KMS-11 (cell line): ENCODE measurements at regions not wholly inside any gene's neighbourhood (a gene's known extent, or its start where the extent isn't known, plus 50 kb on each side); places are given as distances from the start of the nearest gene placed in this dataset.

Experiments used
- H2AFZ ChIP-seq: fragments of 200-600 bp; sonication (generic); 2 replicates; pipeline ENCODE4 v1.6.1; 2016; ENCODE audit warnings: antibody characterized with exemption, mixed run types, low read depth
- H3K27ac ChIP-seq: fragments of 200-600 bp; sonication (generic); 2 replicates; pipeline ENCODE4 v1.6.1; 2016; ENCODE audit warnings: mild to moderate bottlenecking, mixed run types
- H3K27me3 ChIP-seq: fragments of 200-600 bp; sonication (generic); 2 replicates; pipeline ENCODE4 v1.6.1; 2017; ENCODE audit warnings: mild to moderate bottlenecking, low read depth, mixed run types, moderate library complexity; ENCODE audit not compliant: insufficient read depth
- H3K36me3 ChIP-seq: fragments of 200-600 bp; sonication (generic); 2 replicates; pipeline ENCODE4 v1.6.1; 2017; ENCODE audit warnings: mild to moderate bottlenecking, mixed run types; ENCODE audit not compliant: insufficient read depth
- H3K4me1 ChIP-seq: fragments of 200-600 bp; sonication (generic); 2 replicates; pipeline ENCODE4 v1.6.1; 2016; ENCODE audit warnings: mild to moderate bottlenecking, low read depth, mixed run types; ENCODE audit not compliant: poor library complexity, severe bottlenecking
- H3K4me2 ChIP-seq: fragments of 200-600 bp; sonication (generic); 2 replicates; pipeline ENCODE4 v1.7.0; 2016; ENCODE audit warnings: mild to moderate bottlenecking, mixed run types
- H3K4me3 ChIP-seq: fragments of 200-600 bp; sonication (generic); IDR thresholded peaks from 2 replicates; pipeline ENCODE4 v1.6.1; 2017; ENCODE audit warnings: low read depth, low read length, mixed read lengths; ENCODE audit not compliant: insufficient read depth
- H3K79me2 ChIP-seq: fragments of 200-600 bp; sonication (generic); 2 replicates; pipeline ENCODE4 v1.6.1; 2016; ENCODE audit warnings: low read depth, mixed run types; ENCODE audit not compliant: insufficient read depth
- H3K9ac ChIP-seq: fragments of 200-600 bp; sonication (generic); 2 replicates; pipeline ENCODE4 v1.6.1; 2016; ENCODE audit warnings: mild to moderate bottlenecking, mixed run types
- H4K20me1 ChIP-seq: fragments of 200-600 bp; sonication (generic); 2 replicates; pipeline ENCODE4 v1.6.1; 2016; ENCODE audit warnings: mild to moderate bottlenecking, mixed run types; ENCODE audit not compliant: insufficient read depth
- TF ChIP-seq, protein P1 (sequence below): fragments of 200-600 bp; sonication (generic); conservative IDR thresholded peaks from 2 replicates; pipeline ENCODE4 v1.6.1; 2017; ENCODE audit warnings: low read depth, mild to moderate bottlenecking, antibody characterized with exemption, low read length, moderate library complexity, mixed read lengths

DNA sequence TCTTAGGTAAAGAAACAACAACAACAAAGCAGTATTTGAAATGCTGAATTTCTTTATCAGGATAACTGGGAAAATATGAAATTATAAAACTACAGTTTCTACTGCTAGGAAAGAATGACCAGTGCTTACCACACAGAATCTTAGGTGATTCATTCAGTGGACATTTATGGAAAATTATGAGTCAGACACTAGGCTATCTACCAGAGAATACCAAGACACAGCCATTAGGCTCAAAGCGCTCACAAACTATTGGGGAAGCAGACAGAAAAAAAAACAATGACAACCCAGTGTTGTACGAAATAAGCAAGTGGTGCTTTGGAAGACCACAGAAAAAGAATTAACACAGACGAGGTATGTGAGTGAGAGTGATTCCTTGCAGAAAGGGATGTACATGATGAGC, 1019.5 kb downstream of the PCDH9 start:
- Histone ChIP-seq H3K9ac (no peak overlapping the region), H3K27me3 (no peaks in the 10 kb centered on the region), H4K20me1 (no peaks in the 10 kb centered on the region), H3K4me1 (peaks cover 5% of the 10 kb centered on the region), H3K36me3 (no peaks in the 10 kb centered on the region), H2AFZ (no peak overlapping the region), H3K27ac (peak overlapping the region; percentile 30; the same call in 1 of the 2 replicates), H3K79me2 (no peaks in the 10 kb centered on the region), H3K4me3 (no peak overlapping the region), H3K4me2 (no peak overlapping the region)
- TF ChIP-seq, protein P1, sequence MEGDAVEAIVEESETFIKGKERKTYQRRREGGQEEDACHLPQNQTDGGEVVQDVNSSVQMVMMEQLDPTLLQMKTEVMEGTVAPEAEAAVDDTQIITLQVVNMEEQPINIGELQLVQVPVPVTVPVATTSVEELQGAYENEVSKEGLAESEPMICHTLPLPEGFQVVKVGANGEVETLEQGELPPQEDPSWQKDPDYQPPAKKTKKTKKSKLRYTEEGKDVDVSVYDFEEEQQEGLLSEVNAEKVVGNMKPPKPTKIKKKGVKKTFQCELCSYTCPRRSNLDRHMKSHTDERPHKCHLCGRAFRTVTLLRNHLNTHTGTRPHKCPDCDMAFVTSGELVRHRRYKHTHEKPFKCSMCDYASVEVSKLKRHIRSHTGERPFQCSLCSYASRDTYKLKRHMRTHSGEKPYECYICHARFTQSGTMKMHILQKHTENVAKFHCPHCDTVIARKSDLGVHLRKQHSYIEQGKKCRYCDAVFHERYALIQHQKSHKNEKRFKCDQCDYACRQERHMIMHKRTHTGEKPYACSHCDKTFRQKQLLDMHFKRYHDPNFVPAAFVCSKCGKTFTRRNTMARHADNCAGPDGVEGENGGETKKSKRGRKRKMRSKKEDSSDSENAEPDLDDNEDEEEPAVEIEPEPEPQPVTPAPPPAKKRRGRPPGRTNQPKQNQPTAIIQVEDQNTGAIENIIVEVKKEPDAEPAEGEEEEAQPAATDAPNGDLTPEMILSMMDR: no peak

DNA sequence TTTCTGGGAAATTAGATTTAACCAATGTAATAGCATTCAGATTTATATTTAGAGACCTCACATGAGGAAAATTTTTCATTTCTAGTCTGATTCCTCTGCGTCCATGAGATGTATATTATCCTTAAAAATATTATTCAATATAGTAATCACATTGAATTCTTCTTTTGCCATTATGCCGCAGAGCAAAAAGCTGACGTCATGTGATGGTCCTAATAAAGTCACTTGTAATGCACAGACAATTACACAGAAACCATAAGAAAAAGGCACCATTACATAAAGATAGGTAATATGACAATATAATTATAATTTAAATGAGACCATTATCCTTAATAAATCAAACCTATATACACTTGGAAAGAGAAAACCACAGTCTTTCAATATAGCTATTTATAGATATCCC, 1021.5 kb downstream of the PCDH9 start:
- TF ChIP-seq, protein P1: no peak
- H3K9ac ChIP-seq: no peak overlapping the region
- H2AFZ ChIP-seq: no peak overlapping the region
- H3K4me3 ChIP-seq: no peak overlapping the region
- H4K20me1 ChIP-seq: no peaks in the 10 kb centered on the region
- no peaks in the 10 kb centered on the region for H3K36me3 ChIP-seq
- no peak overlapping the region for H3K4me2 ChIP-seq
- no peaks in the 10 kb centered on the region for H3K79me2 ChIP-seq
- H3K27me3 ChIP-seq: no peaks in the 10 kb centered on the region
- H3K27ac ChIP-seq: no peak overlapping the region
- H3K4me1 ChIP-seq: peaks cover 5% of the 10 kb centered on the region

DNA sequence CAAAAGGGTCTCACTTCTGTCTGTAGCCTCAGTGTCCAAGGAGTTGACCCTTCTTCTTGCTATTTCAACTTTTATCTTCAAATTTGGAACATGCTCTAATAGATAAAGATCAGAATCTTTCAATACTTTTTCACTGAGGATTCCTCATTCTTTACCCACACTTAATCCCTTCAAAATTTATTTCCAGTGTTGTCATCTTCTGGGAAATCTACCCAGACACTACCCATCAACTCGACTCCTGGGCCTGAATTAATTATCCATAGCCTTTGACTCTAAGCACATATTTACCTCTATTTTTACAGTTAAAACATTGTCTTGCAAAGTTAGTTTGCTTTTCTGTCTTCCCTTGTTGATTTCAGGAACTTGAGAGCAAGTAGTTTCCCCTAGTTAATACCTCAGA, 1022.5 kb downstream of the PCDH9 start:
- no peak overlapping the region for H3K27ac ChIP-seq
- H4K20me1 ChIP-seq: no peaks in the 10 kb centered on the region
- no peaks in the 10 kb centered on the region for H3K79me2 ChIP-seq
- H3K27me3 ChIP-seq: no peaks in the 10 kb centered on the region
- H3K36me3 ChIP-seq: no peaks in the 10 kb centered on the region
- no peak overlapping the region for H2AFZ ChIP-seq
- TF ChIP-seq, protein P1: no peak
- H3K4me1 ChIP-seq: peaks cover 5% of the 10 kb centered on the region
- no peak overlapping the region for H3K4me3 ChIP-seq
- no peak overlapping the region for H3K9ac ChIP-seq
- no peak overlapping the region for H3K4me2 ChIP-seq

DNA sequence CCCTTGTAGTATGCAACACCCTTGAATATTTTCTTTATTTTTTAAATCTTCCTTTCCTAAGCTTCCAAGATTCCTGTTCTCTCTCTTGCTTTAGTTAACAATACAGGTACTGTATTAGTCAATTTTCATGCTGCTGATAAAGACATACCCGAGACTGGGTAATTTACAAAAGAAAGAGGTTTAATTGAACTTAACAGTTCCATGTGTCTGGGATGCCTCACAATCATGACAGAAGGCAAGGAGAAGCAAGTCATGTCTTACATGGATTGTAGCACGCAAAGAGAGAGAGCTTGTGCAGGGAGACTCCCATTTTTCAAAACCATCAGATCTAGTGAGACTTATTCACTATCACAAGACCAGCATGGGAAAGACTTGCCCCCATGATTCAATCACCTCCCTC, 1024.3 kb downstream of the PCDH9 start:
- TF ChIP-seq, protein P1: no peak
- no peaks in the 10 kb centered on the region for H4K20me1 ChIP-seq
- H3K4me2 ChIP-seq: no peak overlapping the region
- H3K4me3 ChIP-seq: no peak overlapping the region
- no peak overlapping the region for H2AFZ ChIP-seq
- H3K4me1 ChIP-seq: no peaks in the 10 kb centered on the region
- no peaks in the 10 kb centered on the region for H3K79me2 ChIP-seq
- no peak overlapping the region for H3K27ac ChIP-seq
- no peaks in the 10 kb centered on the region for H3K27me3 ChIP-seq
- no peaks in the 10 kb centered on the region for H3K36me3 ChIP-seq
- no peak overlapping the region for H3K9ac ChIP-seq
